WTC11 (cell line): ENCODE measurements at regions not wholly inside any gene's neighbourhood (a gene's known extent, or its start where the extent isn't known, plus 50 kb on each side); places are given as distances from the start of the nearest gene placed in this dataset.

ENCODE experiments used
- ATAC-seq: fragments of 200-7000 bp; cut with Tn5 transposase; 2 replicates; pipeline ENCODE4 v1.10.0; 2021; ENCODE audit warnings: mild to moderate bottlenecking, moderate library complexity
- CTCF ChIA-PET: fragments of 300-600 bp; sonication (Branson Sonifier 250); formaldehyde crosslinking; loops from one replicate; lab custom pipeline; 2021; ENCODE audit warnings: antibody characterized with exemption; lab: Charles Lee
- POLR2A ChIA-PET: fragments of 350-600 bp; sonication (Branson Sonifier 250); formaldehyde crosslinking; loops from one replicate; lab custom pipeline; 2021; ENCODE audit warnings: antibody characterized with exemption; lab: Charles Lee
- DNase-seq: peaks from one replicate; pipeline ENCODE4 v3.0.0; 2021; ENCODE audit warnings: low spot score
- H3K27ac Mint-ChIP-seq: 2 replicates; pipeline ENCODE4 v1.8.0; 2021; ENCODE audit warnings: mixed read lengths
- H3K27me3 Mint-ChIP-seq: 2 replicates; pipeline ENCODE4 v1.8.0; 2021; ENCODE audit warnings: low read depth, mild to moderate bottlenecking, moderate library complexity, mixed read lengths
- H3K36me3 Mint-ChIP-seq: 2 replicates; pipeline ENCODE4 v1.8.0; 2021; ENCODE audit warnings: mixed read lengths
- H3K4me1 Mint-ChIP-seq: 2 replicates; pipeline ENCODE4 v1.8.0; 2022; ENCODE audit warnings: mixed read lengths
- H3K4me3 Mint-ChIP-seq: 2 replicates; pipeline ENCODE4 v1.8.0; 2021; ENCODE audit warnings: mild to moderate bottlenecking, moderate library complexity, mixed read lengths
- H3K9me3 Mint-ChIP-seq: 2 replicates; pipeline ENCODE4 v1.8.0; 2021; ENCODE audit warnings: mixed read lengths
- ARID4B ChIP-seq: sonication (generic); formaldehyde crosslinking; IDR thresholded peaks from 2 replicates; pipeline ENCODE4 v1.8.0; 2023; ENCODE audit warnings: missing genetic modification reagents, mild to moderate bottlenecking, borderline replicate concordance
- ATF2 ChIP-seq: sonication (generic); formaldehyde crosslinking; IDR thresholded peaks from 2 replicates; pipeline ENCODE4 v1.8.1; 2022; ENCODE audit warnings: low read depth, missing genetic modification reagents, borderline replicate concordance
- CDX4 ChIP-seq: fragments of 250-450 bp; sonication (Bioruptor Pico); IDR thresholded peaks from 2 replicates; pipeline ENCODE4 v1.9.0; 2021; ENCODE audit warnings: moderate library complexity, mild to moderate bottlenecking, inconsistent platforms, borderline replicate concordance
- CREM ChIP-seq: sonication (generic); formaldehyde crosslinking; IDR thresholded peaks from 2 replicates; pipeline ENCODE4 v1.8.1; 2022; ENCODE audit warnings: mild to moderate bottlenecking, missing genetic modification reagents, moderate library complexity
- ELF4 ChIP-seq: sonication (generic); formaldehyde crosslinking; IDR thresholded peaks from 2 replicates; pipeline ENCODE4 v1.8.1; 2022; ENCODE audit warnings: low read depth, mild to moderate bottlenecking, moderate library complexity, missing genetic modification reagents
- ESRRA ChIP-seq: sonication (generic); formaldehyde crosslinking; IDR thresholded peaks from 2 replicates; pipeline ENCODE4 v1.8.1; 2022; ENCODE audit warnings: mild to moderate bottlenecking, missing genetic modification reagents, borderline replicate concordance
- ETV6 ChIP-seq: sonication (generic); formaldehyde crosslinking; IDR thresholded peaks from 2 replicates; pipeline ENCODE4 v1.8.1; 2022; ENCODE audit warnings: mild to moderate bottlenecking, missing genetic modification reagents
- HMGA2 ChIP-seq: fragments of 250-450 bp; sonication (Bioruptor Pico); IDR thresholded peaks from 2 replicates; pipeline ENCODE4 v1.4.0; 2021; ENCODE audit warnings: mild to moderate bottlenecking, moderate library complexity
- IRF2 ChIP-seq: sonication (generic); formaldehyde crosslinking; IDR thresholded peaks from 2 replicates; pipeline ENCODE4 v1.8.0; 2022; ENCODE audit warnings: low read depth, missing genetic modification reagents, borderline replicate concordance
- NFE2L1 ChIP-seq: sonication (generic); formaldehyde crosslinking; IDR thresholded peaks from 2 replicates; pipeline ENCODE4 v1.8.1; 2023; ENCODE audit warnings: missing genetic modification reagents
- NFYB ChIP-seq: sonication (generic); formaldehyde crosslinking; conservative IDR thresholded peaks from 2 replicates; pipeline ENCODE4 v1.8.0; 2022; ENCODE audit warnings: low read depth, missing genetic modification reagents
- NR1H2 ChIP-seq: sonication (generic); formaldehyde crosslinking; IDR thresholded peaks from 2 replicates; pipeline ENCODE4 v1.9.0; 2021; ENCODE audit warnings: mild to moderate bottlenecking, moderate library complexity, missing genetic modification reagents
- PRRX2 ChIP-seq: fragments of 250-450 bp; sonication (Bioruptor Pico); IDR thresholded peaks from 2 replicates; pipeline ENCODE4 v1.8.0; 2021; ENCODE audit warnings: mild to moderate bottlenecking
- RELA ChIP-seq: sonication (generic); formaldehyde crosslinking; IDR thresholded peaks from 2 replicates; pipeline ENCODE4 v1.8.1; 2022; ENCODE audit warnings: missing genetic modification reagents, mild to moderate bottlenecking, borderline replicate concordance
- SMAD4 ChIP-seq: sonication (generic); formaldehyde crosslinking; IDR thresholded peaks from 2 replicates; pipeline ENCODE4 v1.8.0; 2022; ENCODE audit warnings: mild to moderate bottlenecking, missing genetic modification reagents
- TEAD1 ChIP-seq: sonication (generic); formaldehyde crosslinking; IDR thresholded peaks from 2 replicates; pipeline ENCODE4 v1.8.0; 2022; ENCODE audit warnings: mild to moderate bottlenecking, missing genetic modification reagents
- TP53 ChIP-seq: sonication (generic); formaldehyde crosslinking; IDR thresholded peaks from 2 replicates; pipeline ENCODE4 v1.8.1; 2023; ENCODE audit warnings: mild to moderate bottlenecking, missing genetic modification reagents
- ZMAT4 ChIP-seq: fragments of 250-450 bp; sonication (Bioruptor Pico); IDR thresholded peaks from 2 replicates; pipeline ENCODE4 v1.9.0; 2021; ENCODE audit warnings: mild to moderate bottlenecking
- ZNF281 ChIP-seq: sonication (generic); formaldehyde crosslinking; IDR thresholded peaks from 2 replicates; pipeline ENCODE4 v1.8.0; 2023; ENCODE audit warnings: mild to moderate bottlenecking, missing genetic modification reagents
- ZNF317 ChIP-seq: sonication (generic); formaldehyde crosslinking; IDR thresholded peaks from 2 replicates; pipeline ENCODE4 v1.8.1; 2023; ENCODE audit warnings: low read depth, mild to moderate bottlenecking, moderate library complexity, missing genetic modification reagents, borderline replicate concordance
- TF ChIP-seq, protein P1 (sequence below): fragments of 250-450 bp; sonication (Bioruptor Pico); IDR thresholded peaks from 2 replicates; pipeline ENCODE4 v1.8.0; 2021; ENCODE audit warnings: mild to moderate bottlenecking
- TF ChIP-seq, protein P2 (sequence below): fragments of 250-450 bp; sonication (Bioruptor Pico); conservative IDR thresholded peaks from 2 replicates; pipeline ENCODE4 v1.9.0; 2021; ENCODE audit warnings: mild to moderate bottlenecking

DNA sequence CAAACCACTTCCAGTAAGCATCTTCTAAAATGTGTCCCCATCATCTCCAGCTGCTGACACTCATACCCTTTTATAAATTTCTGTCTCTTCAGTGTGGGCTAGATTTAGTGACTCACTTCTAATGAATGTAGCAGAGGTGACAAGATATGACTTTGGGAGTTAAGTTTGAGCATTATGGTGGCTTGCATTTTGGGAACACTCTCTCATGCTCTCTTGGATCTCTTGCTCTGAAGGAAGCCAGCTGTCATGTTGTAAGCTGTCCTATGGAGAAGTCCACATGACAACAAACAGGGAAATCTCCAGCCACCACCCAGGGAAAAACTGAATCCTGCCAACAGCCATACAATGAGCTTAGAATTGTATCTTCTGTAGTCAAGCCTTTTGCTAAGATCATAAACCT, 691.3 kb upstream of the PCDH7 start:
- H3K9me3 Mint-ChIP-seq = 0 out of 2 replicates have a peak, but pooled peaks cover 4% of the 10 kb centered on the region
- no peaks in the 10 kb centered on the region for H3K36me3 Mint-ChIP-seq
- TF ChIP-seq ELF4 (CRISPR knock-in tag) = no peak
- TF ChIP-seq ATF2 (CRISPR knock-in tag) = no peak
- TF ChIP-seq, protein P1, sequence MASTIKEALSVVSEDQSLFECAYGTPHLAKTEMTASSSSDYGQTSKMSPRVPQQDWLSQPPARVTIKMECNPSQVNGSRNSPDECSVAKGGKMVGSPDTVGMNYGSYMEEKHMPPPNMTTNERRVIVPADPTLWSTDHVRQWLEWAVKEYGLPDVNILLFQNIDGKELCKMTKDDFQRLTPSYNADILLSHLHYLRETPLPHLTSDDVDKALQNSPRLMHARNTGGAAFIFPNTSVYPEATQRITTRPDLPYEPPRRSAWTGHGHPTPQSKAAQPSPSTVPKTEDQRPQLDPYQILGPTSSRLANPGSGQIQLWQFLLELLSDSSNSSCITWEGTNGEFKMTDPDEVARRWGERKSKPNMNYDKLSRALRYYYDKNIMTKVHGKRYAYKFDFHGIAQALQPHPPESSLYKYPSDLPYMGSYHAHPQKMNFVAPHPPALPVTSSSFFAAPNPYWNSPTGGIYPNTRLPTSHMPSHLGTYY (CRISPR knock-in tag) = no peak
- TF ChIP-seq PRRX2 = no peak
- no peak for TF ChIP-seq SMAD4
- no peak for TF ChIP-seq IRF2
- no peak for TF ChIP-seq TEAD1 (CRISPR knock-in tag)
- no peak for TF ChIP-seq HMGA2 (CRISPR knock-in tag)
- CTCF ChIA-PET = no interaction called here
- no peak overlapping the region for H3K4me3 Mint-ChIP-seq
- H3K27ac Mint-ChIP-seq = no peak overlapping the region
- POLR2A ChIA-PET = no interaction called here
- DNase-seq (no peak), ATAC-seq (no peak)
- no peaks in the 10 kb centered on the region for H3K27me3 Mint-ChIP-seq
- peaks cover 4% of the 10 kb centered on the region; the same call in 1 of the 2 replicates for H3K4me1 Mint-ChIP-seq

DNA sequence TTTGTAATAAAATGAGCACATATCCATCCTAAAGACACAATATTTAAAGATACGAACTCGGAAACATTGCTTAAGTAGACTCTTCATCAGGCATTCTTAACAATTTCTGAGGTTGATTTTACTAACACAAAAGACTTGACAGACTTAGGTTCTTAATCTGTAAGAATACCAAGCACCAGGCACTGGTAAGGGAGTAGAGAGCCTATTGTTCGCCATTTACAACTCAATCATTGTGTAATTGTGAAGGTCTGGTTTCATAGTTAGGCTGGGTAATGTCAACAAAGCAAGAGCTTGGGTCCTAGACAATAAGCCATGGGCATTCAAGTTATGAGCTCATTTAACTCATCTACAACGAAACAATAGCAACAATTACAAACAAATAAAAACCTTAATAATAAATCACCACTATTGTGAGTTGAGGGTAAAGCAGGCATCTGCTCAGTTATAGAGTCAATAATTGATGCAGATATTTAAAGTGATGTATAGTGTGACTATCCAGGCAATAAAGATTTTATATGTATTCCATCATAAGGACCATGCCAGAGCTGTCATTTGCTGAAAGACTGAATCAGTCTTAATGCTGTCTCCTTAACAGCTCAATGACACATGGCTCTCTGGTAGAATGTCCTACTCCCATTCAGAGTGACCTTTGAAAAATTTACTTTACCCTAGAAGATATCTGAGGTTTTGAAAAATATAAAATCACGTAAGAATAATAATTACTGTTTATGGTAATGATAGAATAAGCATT, 664.0 kb upstream of the PCDH7 start:
- ChIA-PET CTCF (no interaction called here), POLR2A (no interaction called here)
- Mint-ChIP-seq H3K27ac (no peak overlapping the region), H3K27me3 (no peaks in the 10 kb centered on the region), H3K36me3 (no peaks in the 10 kb centered on the region), H3K9me3 (peaks cover 4% of the 10 kb centered on the region; the same call in 1 of the 2 replicates), H3K4me3 (no peak overlapping the region), H3K4me1 (peaks cover 14% of the 10 kb centered on the region)
- no peak for DNase-seq
- peak; percentile 46 for ATAC-seq
- TF ChIP-seq CREM (CRISPR knock-in tag) (no peak), NFYB (CRISPR knock-in tag) (no peak), NR1H2 (no peak), ESRRA (CRISPR knock-in tag) (no peak), ETV6 (CRISPR knock-in tag) (no peak), RELA (no peak), TP53 (CRISPR knock-in tag) (no peak), NFE2L1 (no peak), TEAD1 (CRISPR knock-in tag) (no peak), ZNF281 (CRISPR knock-in tag) (no peak), ZMAT4 (CRISPR knock-in tag) (no peak), ZNF317 (CRISPR knock-in tag) (no peak), CDX4 (no peak), ARID4B (no peak)
- TF ChIP-seq, protein P2, sequence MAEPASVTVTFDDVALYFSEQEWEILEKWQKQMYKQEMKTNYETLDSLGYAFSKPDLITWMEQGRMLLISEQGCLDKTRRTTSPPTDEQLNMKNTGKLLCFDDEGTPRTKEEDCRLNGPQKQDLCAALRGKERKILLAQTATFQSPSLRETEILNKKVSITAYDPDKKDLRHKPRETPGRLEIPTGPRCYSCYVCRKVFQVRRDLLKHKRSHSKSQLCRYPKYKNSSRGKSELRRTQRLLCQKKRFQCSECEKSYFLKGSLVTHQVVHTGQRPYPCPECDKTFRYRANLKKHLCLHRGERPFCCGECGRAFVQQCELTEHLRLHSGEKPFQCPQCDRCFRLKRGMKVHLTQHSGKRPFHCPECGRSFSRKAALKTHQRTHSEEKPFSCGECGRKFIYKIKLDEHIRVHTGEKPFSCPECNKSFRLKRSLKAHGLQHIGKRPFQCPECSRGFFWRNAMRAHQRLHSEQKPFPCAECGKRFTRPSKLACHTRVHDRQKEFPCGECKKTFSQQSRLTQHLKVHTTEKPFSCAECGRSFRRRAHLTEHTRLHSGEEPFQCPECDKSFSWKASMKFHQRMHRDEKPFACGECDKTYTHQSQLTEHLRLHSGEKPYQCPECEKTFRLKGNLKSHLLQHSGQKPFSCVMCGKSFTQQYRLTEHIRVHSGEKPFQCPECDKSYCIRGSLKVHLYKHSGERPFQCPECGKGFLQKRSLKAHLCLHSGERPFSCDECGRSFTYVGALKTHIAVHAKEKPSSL = no peak
